HG03039 (cell line): ENCODE measurements at regions not wholly inside any gene's neighbourhood (a gene's known extent, or its start where the extent isn't known, plus 50 kb on each side); places are given as distances from the start of the nearest gene placed in this dataset.

ENCODE experiments used
- ATAC-seq: cut with Tn5 transposase; IDR thresholded peaks from one replicate; pipeline ENCODE4 v1.9.1; 2021; ENCODE audit warnings: mild to moderate bottlenecking, moderate library complexity; ENCODE audit not compliant: unreplicated experiment

DNA sequence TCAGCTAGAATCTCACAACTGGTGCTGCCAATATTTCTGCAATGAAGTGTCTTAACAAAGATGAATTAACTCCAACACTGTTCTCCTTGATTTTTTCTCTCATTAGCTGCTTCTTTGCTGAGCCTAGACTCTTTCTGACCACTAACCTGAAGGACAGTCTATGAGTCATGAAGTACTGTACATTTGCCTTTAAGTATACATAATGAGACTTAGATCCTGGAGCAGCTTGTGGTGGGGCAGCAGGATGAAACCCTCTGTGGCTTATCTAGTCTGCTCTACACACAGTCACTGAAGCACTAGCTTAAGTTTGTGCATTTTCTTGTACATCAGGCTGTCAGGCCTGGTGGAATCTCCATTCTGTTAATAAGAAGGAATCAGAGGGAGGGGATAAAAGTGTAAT lies 307.4 kb upstream of the SMIM31 start:
- ATAC-seq = no peak

DNA sequence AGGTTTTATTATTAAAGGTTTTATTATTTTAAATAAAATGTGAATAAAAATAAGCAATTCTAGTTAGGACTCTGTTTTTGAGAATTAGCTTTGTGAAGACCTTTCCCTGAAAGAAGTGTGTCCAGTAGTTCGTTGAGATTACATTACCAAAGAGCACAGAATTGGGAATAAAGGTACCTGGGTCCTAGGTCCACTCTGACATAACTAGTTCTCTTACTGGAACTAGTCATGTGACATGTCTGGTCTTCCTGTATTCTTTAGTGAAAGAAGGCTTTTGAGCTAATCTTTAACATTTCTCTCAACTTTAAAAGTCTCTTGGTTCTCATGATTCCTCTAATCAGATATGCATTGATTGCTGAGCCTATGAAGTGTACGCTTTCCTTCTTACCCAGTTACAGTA lies 292.0 kb upstream of the SMIM31 start:
- ATAC-seq = no peak

DNA sequence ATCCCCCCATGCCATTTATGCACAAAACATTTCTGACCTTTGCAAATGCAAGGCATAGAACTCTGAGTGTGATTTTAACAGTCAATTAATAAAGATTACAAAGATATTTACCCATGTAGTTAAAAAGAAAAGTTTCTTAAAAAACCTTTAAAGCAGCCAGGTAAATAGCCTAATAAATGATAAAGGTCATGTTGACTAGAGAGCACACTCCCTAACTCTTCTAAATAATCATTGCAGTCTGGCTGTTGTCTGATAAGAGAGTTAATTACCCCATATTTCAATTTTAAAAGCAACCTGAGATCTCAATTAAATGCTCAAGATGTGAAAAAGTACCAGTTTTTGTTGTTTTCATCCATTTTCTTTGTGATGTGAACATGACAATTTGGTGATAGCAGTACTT lies 291.5 kb upstream of the SMIM31 start:
- ATAC-seq = no peak

DNA sequence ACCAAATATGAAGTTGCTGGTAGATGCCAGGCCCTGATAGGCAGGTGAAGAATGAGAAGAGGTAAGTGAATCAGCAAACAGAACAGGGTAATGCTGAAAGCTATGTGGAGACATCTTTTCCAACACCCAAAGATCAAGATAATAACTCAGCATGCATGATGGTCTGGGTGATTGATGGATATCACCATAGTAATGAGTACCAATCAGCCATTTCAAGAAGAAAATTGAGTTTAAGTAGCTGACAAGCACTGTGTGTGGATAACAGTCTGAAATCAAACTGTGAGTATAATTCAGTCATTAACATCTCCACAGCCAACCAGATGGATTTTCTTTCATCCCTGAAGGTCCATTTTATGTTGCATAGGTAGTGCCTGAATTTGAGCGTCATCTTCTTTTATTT lies 289.6 kb upstream of the SMIM31 start:
- ATAC-seq = no peak

GRCh38 chr4:164467493-164467892 lies 286.4 kb upstream of the SMIM31 start:
- no peak for ATAC-seq

DNA sequence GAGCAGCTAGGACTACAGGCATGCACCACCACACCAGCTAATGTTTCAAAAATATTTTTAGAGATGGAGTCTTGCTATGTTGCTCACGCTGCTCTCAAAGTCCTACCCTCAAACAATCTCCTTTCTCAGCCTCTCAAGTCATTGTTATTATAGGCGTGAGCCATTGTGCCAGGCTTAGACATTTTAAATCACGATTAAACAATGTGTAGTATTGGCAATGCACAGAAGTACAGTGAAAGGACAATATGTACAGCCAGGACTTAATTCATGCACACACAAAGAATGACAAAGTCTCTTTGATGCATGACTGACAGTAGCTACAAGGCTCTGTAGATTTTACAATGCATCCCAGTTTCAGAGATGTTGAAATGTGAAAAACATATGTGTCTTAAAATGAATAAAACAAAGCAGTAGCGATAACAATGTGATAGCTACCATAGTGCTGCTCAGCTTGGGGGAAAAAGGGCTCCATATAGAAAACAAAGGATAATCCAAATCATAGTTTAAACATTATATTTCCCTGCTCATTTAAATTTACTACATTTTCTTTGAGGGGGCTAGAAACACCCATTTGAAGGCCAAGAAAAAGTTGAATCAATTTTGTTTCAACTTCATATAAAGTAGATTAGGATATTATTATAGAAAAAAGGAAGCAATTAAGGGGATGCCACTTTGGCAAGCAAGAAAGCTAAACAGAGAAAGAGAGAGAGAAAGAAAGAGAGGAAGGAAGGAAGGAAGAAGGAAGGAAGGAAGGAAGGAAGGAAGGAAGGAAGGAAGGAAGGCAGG lies 272.4 kb upstream of the SMIM31 start:
- no peak for ATAC-seq

GRCh38 chr4:164482092-164482404 lies 271.9 kb upstream of the SMIM31 start:
- no peak for ATAC-seq

- ATAC-seq = no peak
Observed at GRCh38 chr4:164482758-164483157, 271.2 kb upstream of the SMIM31 start.

- ATAC-seq = no peak
Observed at GRCh38 chr4:164483711-164484110, 270.2 kb upstream of the SMIM31 start.

GRCh38 chr4:164484551-164484950 lies 269.4 kb upstream of the SMIM31 start:
- no peak for ATAC-seq

DNA sequence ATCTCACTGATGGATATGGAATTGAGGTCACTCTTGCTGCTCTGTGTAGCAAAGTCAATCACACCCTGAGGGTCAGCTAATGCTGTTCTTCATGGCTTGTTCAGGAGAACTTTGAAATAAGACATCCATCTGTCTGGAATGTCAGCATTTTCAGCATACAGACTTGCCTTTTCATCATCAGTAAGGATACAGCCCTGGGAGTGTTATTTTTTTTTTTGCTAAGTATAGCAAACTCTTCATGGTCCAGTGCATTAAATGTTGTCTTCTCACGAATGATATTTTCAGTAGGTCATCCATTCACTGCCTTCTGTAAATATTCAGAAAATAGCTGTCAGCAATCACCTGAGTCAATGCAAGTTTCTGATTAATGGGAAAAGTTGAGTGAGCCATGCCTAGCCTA lies 268.8 kb upstream of the SMIM31 start:
- no peak for ATAC-seq

GRCh38 chr4:164488114-164488513 lies 265.8 kb upstream of the SMIM31 start:
- no peak for ATAC-seq

DNA sequence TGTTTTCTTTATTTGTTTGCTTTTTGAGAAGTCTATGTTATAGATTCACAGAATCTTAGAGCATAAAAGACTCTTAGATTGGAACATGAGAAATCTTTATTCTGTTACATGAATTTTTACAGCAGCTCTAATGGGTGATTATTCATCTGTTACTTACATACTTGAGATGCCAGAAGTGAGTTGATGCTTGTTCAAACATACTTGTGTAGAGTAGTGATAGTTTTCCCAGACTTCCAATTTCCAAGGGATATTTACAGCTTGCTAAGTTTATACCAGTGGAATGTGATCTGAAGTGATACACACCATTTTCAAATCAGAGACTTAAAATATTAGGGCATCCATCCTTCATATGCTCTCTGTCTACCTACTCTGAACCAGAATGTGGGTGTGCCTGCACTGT lies 252.9 kb upstream of the SMIM31 start:
- no peak for ATAC-seq

DNA sequence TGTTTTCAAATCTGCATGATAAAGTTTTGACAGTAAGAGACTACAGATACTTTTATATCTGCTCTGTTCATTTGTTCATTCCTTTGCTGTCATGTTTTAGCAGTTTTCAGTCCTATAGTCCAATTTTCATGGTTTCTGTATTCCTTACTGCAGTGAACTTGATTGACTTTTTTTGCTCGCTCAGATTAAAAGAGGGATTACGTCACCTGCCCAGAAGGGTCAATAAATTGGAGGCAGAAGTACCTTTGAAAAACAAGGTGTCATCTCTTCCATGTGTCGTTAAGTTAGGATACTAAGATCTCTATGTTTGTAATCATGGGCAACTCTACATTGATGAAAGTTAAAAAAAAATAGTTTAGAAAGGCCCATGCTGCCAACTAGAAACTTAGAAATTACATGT lies 250.1 kb upstream of the SMIM31 start:
- ATAC-seq = no peak

- ATAC-seq = no peak
Observed at GRCh38 chr4:164508097-164508496, 245.8 kb upstream of the SMIM31 start.

- ATAC-seq = no peak
Observed at GRCh38 chr4:164508771-164509170, 245.2 kb upstream of the SMIM31 start.

- no peak for ATAC-seq
Observed at GRCh38 chr4:164509951-164510350, 244.0 kb upstream of the SMIM31 start.

- no peak for ATAC-seq
Observed at GRCh38 chr4:164512124-164512523, 241.8 kb upstream of the SMIM31 start.

GRCh38 chr4:164514765-164515164 lies 239.2 kb upstream of the SMIM31 start:
- ATAC-seq = no peak

- ATAC-seq = no peak
Observed at GRCh38 chr4:164524789-164525188, 229.1 kb upstream of the SMIM31 start.

- no peak for ATAC-seq
Observed at GRCh38 chr4:164526933-164527583, 226.9 kb upstream of the SMIM31 start.

DNA sequence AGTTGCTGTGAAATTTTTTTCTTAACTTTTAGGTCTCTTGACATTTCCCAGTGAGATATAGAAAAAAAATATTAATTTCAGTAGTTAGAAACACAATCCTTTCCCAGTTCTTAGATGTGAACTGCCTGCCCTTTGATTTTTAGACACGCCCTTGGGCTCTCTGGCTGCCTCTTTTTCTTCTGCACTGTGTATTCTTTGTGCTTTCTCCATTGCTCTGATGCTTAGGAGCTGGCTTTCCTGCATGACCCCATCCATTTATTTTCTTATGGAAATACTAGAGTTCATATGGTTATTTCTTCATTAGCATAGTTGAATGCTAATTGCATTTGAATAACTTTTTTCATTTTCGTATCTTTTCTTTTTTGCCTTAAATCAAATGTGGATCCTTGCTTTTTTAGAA lies 224.9 kb upstream of the SMIM31 start:
- ATAC-seq = no peak

- ATAC-seq = no peak
Observed at GRCh38 chr4:164529486-164529885, 224.4 kb upstream of the SMIM31 start.
